Neural cell (in vitro differentiated cells): ENCODE measurements at regions not wholly inside any gene's neighbourhood (a gene's known extent, or its start where the extent isn't known, plus 50 kb on each side); places are given as distances from the start of the nearest gene placed in this dataset.

Source experiments
- H2AFZ ChIP-seq: fragments of 200-600, 300-800 bp; sonication (generic), shearing (Covaris generic); 2 replicates; pipeline ENCODE4 v1.6.0; 2014; ENCODE audit warnings: low read depth, mild to moderate bottlenecking, antibody characterized with exemption, low read length, moderate library complexity
- H3F3A ChIP-seq: fragments of 200-600 bp; shearing (Covaris generic); 2 replicates; pipeline ENCODE4 v1.6.1; 2016; ENCODE audit warnings: mild to moderate bottlenecking, moderate library complexity, mixed read lengths, antibody characterized with exemption, low read length; ENCODE audit not compliant: insufficient read depth, poor library complexity, severe bottlenecking
- H3K27ac ChIP-seq: fragments of 200-600, 300-800 bp; sonication (generic), shearing (Covaris generic); 2 replicates; pipeline ENCODE4 v1.5.1; 2014; ENCODE audit warnings: mild to moderate bottlenecking, low read length, moderate library complexity
- H3K27me3 ChIP-seq: fragments of 300-800, 200-600 bp; sonication (generic), shearing (Covaris generic); 2 replicates; pipeline ENCODE4 v1.6.0; 2014; ENCODE audit warnings: mild to moderate bottlenecking, low read depth, low read length, moderate library complexity; ENCODE audit not compliant: insufficient read depth
- H3K36me3 ChIP-seq: fragments of 300-800, 200-600 bp; sonication (generic), shearing (Covaris generic); 2 replicates; pipeline ENCODE4 v1.5.1; 2014; ENCODE audit warnings: mild to moderate bottlenecking, antibody characterized with exemption, low read length, moderate library complexity; ENCODE audit not compliant: insufficient read depth
- H3K4me2 ChIP-seq: fragments of 300-800, 200-600 bp; sonication (generic), shearing (Covaris generic); 2 replicates; pipeline ENCODE4 v1.6.0; 2014; ENCODE audit warnings: mild to moderate bottlenecking, low read length
- H3K4me3 ChIP-seq: fragments of 300-800, 200-600 bp; sonication (generic), shearing (Covaris generic); 2 replicates; pipeline ENCODE4 v1.5.1; 2014; ENCODE audit warnings: mild to moderate bottlenecking, low read length, moderate library complexity
- H3K79me2 ChIP-seq: fragments of 200-600 bp; shearing (Covaris generic); replicated peaks from 2 replicates; pipeline ENCODE4 v1.6.0; 2014; ENCODE audit warnings: mild to moderate bottlenecking, low read length, moderate library complexity; ENCODE audit not compliant: insufficient read depth
- H3K9ac ChIP-seq: fragments of 300-800, 200-600 bp; sonication (generic), shearing (Covaris generic); 2 replicates; pipeline ENCODE4 v1.6.1; 2016; ENCODE audit warnings: mild to moderate bottlenecking, low read length, mixed read lengths
- H3K9me2 ChIP-seq: fragments of 200-600 bp; shearing (Covaris generic); 2 replicates; pipeline ENCODE4 v1.6.1; 2016; ENCODE audit warnings: mild to moderate bottlenecking, low read length, mixed read lengths; ENCODE audit not compliant: insufficient read depth
- H3K9me3 ChIP-seq: fragments of 200-600, 300-800 bp; sonication (generic), shearing (Covaris generic); 2 replicates; pipeline ENCODE4 v1.6.1; 2016; ENCODE audit warnings: mild to moderate bottlenecking, mixed run types, low read length, moderate library complexity, mixed read lengths
- H4K20me1 ChIP-seq: fragments of 200-600 bp; shearing (Covaris generic); 2 replicates; pipeline ENCODE4 v1.6.1; 2016; ENCODE audit warnings: mild to moderate bottlenecking, mixed run types; ENCODE audit not compliant: insufficient read depth
- EP300 ChIP-seq: fragments of 450-650 bp; conservative IDR thresholded peaks from 2 replicates; pipeline ENCODE4 v1.6.1; 2014; ENCODE audit warnings: antibody characterized with exemption, mild to moderate bottlenecking, moderate library complexity; ENCODE audit not compliant: poor library complexity, severe bottlenecking
- EZH2 ChIP-seq: fragments of 200-600, 300-800 bp; shearing (Covaris generic), sonication (generic); IDR thresholded peaks from 2 replicates; pipeline ENCODE4 v1.6.1; 2014; ENCODE audit warnings: antibody characterized with exemption, low read length, borderline replicate concordance, mild to moderate bottlenecking; ENCODE audit not compliant: insufficient read depth, poor library complexity, severe bottlenecking
- MXI1 ChIP-seq: fragments of 450-650 bp; conservative IDR thresholded peaks from 2 replicates; pipeline ENCODE4 v1.6.1; 2014; ENCODE audit warnings: antibody characterized with exemption, mild to moderate bottlenecking; ENCODE audit not compliant: poor library complexity, severe bottlenecking
- POLR2AphosphoS5 ChIP-seq: IDR thresholded peaks from 2 replicates; pipeline ENCODE4 v1.6.1; 2012
- RAD21 ChIP-seq: fragments of 450-650 bp; conservative IDR thresholded peaks from 2 replicates; pipeline ENCODE4 v1.6.1; 2014; ENCODE audit warnings: antibody characterized with exemption, mild to moderate bottlenecking, moderate library complexity
- REST ChIP-seq: IDR thresholded peaks from 2 replicates; pipeline ENCODE4 v1.6.1; 2012; ENCODE audit warnings: borderline replicate concordance
- SMC3 ChIP-seq: fragments of 450-650 bp; conservative IDR thresholded peaks from 2 replicates; pipeline ENCODE4 v1.6.1; 2014; ENCODE audit warnings: antibody characterized with exemption, mild to moderate bottlenecking, moderate library complexity; ENCODE audit not compliant: poor library complexity
- TAF1 ChIP-seq: IDR thresholded peaks from 2 replicates; pipeline ENCODE4 v1.6.1; 2012; ENCODE audit warnings: low read depth
- TF ChIP-seq, protein P1 (sequence below): fragments of 450-650 bp; IDR thresholded peaks from 2 replicates; pipeline ENCODE4 v1.5.1; 2014; ENCODE audit warnings: antibody characterized with exemption, mild to moderate bottlenecking, moderate library complexity; ENCODE audit not compliant: poor library complexity, severe bottlenecking

- Histone ChIP-seq H3K27me3 (no peaks in the 10 kb centered on the region), H3K4me2 (no peak overlapping the region), H3K79me2 (no peaks in the 10 kb centered on the region), H3F3A (no peaks in the 10 kb centered on the region), H3K9me2 (no peaks in the 10 kb centered on the region), H3K27ac (no peak overlapping the region), H2AFZ (no peak overlapping the region), H3K36me3 (no peaks in the 10 kb centered on the region), H3K9ac (no peak overlapping the region), H3K9me3 (peaks cover 4% of the 10 kb centered on the region), H3K4me3 (no peak overlapping the region), H4K20me1 (no peaks in the 10 kb centered on the region)
- TF ChIP-seq RAD21 (no peak), REST (no peak), EZH2 (no peak), SMC3 (no peak), EP300 (no peak), POLR2AphosphoS5 (no peak), MXI1 (no peak), TAF1 (no peak)
- TF ChIP-seq, protein P1, sequence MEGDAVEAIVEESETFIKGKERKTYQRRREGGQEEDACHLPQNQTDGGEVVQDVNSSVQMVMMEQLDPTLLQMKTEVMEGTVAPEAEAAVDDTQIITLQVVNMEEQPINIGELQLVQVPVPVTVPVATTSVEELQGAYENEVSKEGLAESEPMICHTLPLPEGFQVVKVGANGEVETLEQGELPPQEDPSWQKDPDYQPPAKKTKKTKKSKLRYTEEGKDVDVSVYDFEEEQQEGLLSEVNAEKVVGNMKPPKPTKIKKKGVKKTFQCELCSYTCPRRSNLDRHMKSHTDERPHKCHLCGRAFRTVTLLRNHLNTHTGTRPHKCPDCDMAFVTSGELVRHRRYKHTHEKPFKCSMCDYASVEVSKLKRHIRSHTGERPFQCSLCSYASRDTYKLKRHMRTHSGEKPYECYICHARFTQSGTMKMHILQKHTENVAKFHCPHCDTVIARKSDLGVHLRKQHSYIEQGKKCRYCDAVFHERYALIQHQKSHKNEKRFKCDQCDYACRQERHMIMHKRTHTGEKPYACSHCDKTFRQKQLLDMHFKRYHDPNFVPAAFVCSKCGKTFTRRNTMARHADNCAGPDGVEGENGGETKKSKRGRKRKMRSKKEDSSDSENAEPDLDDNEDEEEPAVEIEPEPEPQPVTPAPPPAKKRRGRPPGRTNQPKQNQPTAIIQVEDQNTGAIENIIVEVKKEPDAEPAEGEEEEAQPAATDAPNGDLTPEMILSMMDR: no peak
These were observed 91.0 kb upstream of the UBE3A start for GRCh38 chr15:25529774-25530173.

- TF ChIP-seq POLR2AphosphoS5 (no peak), MXI1 (no peak), REST (no peak), EP300 (no peak), SMC3 (no peak), RAD21 (no peak), TAF1 (no peak), EZH2 (no peak)
- TF ChIP-seq, protein P1: no peak
These were observed 88.3 kb upstream of the UBE3A start for GRCh38 chr15:25527118-25527517.

More at GRCh38 chr15:25527118-25527517, 88.3 kb upstream of the UBE3A start:
- Histone ChIP-seq H3K4me3 (no peak overlapping the region), H3K36me3 (no peaks in the 10 kb centered on the region), H3K79me2 (no peaks in the 10 kb centered on the region), H3F3A (no peaks in the 10 kb centered on the region), H3K9me2 (no peaks in the 10 kb centered on the region), H3K9ac (no peak overlapping the region), H3K27ac (no peak overlapping the region), H3K27me3 (no peaks in the 10 kb centered on the region), H3K4me2 (no peak overlapping the region), H4K20me1 (no peaks in the 10 kb centered on the region), H3K9me3 (peaks cover 4% of the 10 kb centered on the region), H2AFZ (no peak overlapping the region)
